GM06990 (cell line): ENCODE measurements at regions not wholly inside any gene's neighbourhood (a gene's known extent, or its start where the extent isn't known, plus 50 kb on each side); places are given as distances from the start of the nearest gene placed in this dataset.
A peak's percentile ranks its signal among the peaks of the same experiment; 100 is the strongest.

Experiments
- DNase-seq: peaks from one replicate; pipeline ENCODE4 v3.0.0-alpha.2; 2011; ENCODE audit not compliant: insufficient read length; ENCODE audit errors: extremely low read depth
- H3K27me3 ChIP-seq: replicated peaks from 2 replicates; pipeline ENCODE4 v1.6.0; 2011; ENCODE audit warnings: low read length; ENCODE audit not compliant: control insufficient read depth, insufficient read depth
- H3K36me3 ChIP-seq: 2 replicates; pipeline ENCODE4 v1.5.1; 2011; ENCODE audit warnings: low read length; ENCODE audit not compliant: control insufficient read depth, insufficient read depth
- H3K4me3 ChIP-seq: replicated peaks from 2 replicates; pipeline ENCODE4 v1.5.1; 2011; ENCODE audit warnings: low read depth, mild to moderate bottlenecking, control low read depth, low read length
- CTCF ChIP-seq: IDR thresholded peaks from 2 replicates; pipeline ENCODE4 v1.5.1; 2011; ENCODE audit warnings: low read length, control low read depth, mild to moderate bottlenecking, inconsistent platforms; ENCODE audit not compliant: insufficient read depth, poor library complexity, severe bottlenecking

- DNase-seq = no peak
- Histone ChIP-seq H3K4me3 (no peak overlapping the region), H3K36me3 (no peaks in the 10 kb centered on the region), H3K27me3 (no peaks in the 10 kb centered on the region; the same call in 1 of the 2 replicates)
- TF ChIP-seq CTCF = no peak
Observed at GRCh38 chr10:78976825-78977755, 91.7 kb upstream of the ZMIZ1 start.

GRCh38 chr10:78979938-78980337 lies 88.8 kb upstream of the ZMIZ1 start:
- TF ChIP-seq CTCF = no peak
- Histone ChIP-seq H3K36me3 (no peaks in the 10 kb centered on the region), H3K4me3 (no peak overlapping the region), H3K27me3 (no peaks in the 10 kb centered on the region; the same call in 1 of the 2 replicates)
- DNase-seq = no peak

GRCh38 chr10:78980354-78980753 lies 88.4 kb upstream of the ZMIZ1 start:
- TF ChIP-seq CTCF = no peak
- no peak for DNase-seq
- no peaks in the 10 kb centered on the region; the same call in 1 of the 2 replicates for H3K27me3 ChIP-seq
- no peaks in the 10 kb centered on the region for H3K36me3 ChIP-seq
- no peak overlapping the region for H3K4me3 ChIP-seq

GRCh38 chr10:78980815-78981214 lies 88.0 kb upstream of the ZMIZ1 start:
- no peak for DNase-seq
- Histone ChIP-seq H3K4me3 (no peak overlapping the region), H3K36me3 (no peaks in the 10 kb centered on the region), H3K27me3 (no peaks in the 10 kb centered on the region; the same call in 1 of the 2 replicates)
- no peak for TF ChIP-seq CTCF

GRCh38 chr10:78981257-78981969 lies 87.4 kb upstream of the ZMIZ1 start:
- peak; percentile 24 for DNase-seq

More at GRCh38 chr10:78981257-78981969, 87.4 kb upstream of the ZMIZ1 start:
- no peaks in the 10 kb centered on the region; the same call in 1 of the 2 replicates for H3K27me3 ChIP-seq
- no peak for TF ChIP-seq CTCF
- no peak overlapping the region for H3K4me3 ChIP-seq
- no peaks in the 10 kb centered on the region for H3K36me3 ChIP-seq
